HEK293 (cell line): ENCODE measurements at regions not wholly inside any gene's neighbourhood (a gene's known extent, or its start where the extent isn't known, plus 50 kb on each side); places are given as distances from the start of the nearest gene placed in this dataset.
A peak's percentile ranks its signal among the peaks of the same experiment; 100 is the strongest.

Source experiments
- CTCF ChIA-PET: fragments of 350-600 bp; formaldehyde crosslinking; extraction: SDS; loops from one replicate; lab custom pipeline; 2021; ENCODE audit warnings: antibody characterized with exemption; lab: Yijun Ruan, JAX
- POLR2A ChIA-PET: fragments of 300-600 bp; formaldehyde crosslinking; extraction: SDS; loops from one replicate; lab custom pipeline; 2020; ENCODE audit warnings: antibody characterized with exemption, inconsistent platforms; lab: Yijun Ruan, JAX
- H3K27ac ChIP-seq: fragments of 200-500 bp; sonication (Bioruptor generic); 2 replicates; pipeline ENCODE4 v1.5.1; 2014; ENCODE audit warnings: low read depth, low read length, control low read depth, inconsistent platforms; ENCODE audit errors: extremely low read depth
- H3K36me3 ChIP-seq, 2 experiments: fragments of 200-500 bp in 1 of 2; sonication (Bioruptor generic) in 1 of 2; 1 replicate in 1 of 2; 2 replicates in 1 of 2; pipeline ENCODE4 v1.5.1; 2014 to 2017; ENCODE audit warnings: inconsistent platforms in 2 of 2, low read length in 2 of 2; ENCODE audit not compliant: control insufficient read depth in 2 of 2, insufficient read depth in 1 of 2
- H3K4me1 ChIP-seq: fragments of 200-500 bp; sonication (Bioruptor generic); 2 replicates; pipeline ENCODE4 v1.5.1; 2014; ENCODE audit warnings: mild to moderate bottlenecking, low read length, inconsistent platforms; ENCODE audit not compliant: control insufficient read depth, insufficient read depth
- H3K4me3 ChIP-seq: 2 replicates; pipeline ENCODE4 v1.5.1; 2011; ENCODE audit warnings: low read depth, mild to moderate bottlenecking, control low read depth, low read length, moderate library complexity
- H3K9me3 ChIP-seq: fragments of 200-500 bp; sonication (Bioruptor generic); 2 replicates; pipeline ENCODE4 v1.5.1; 2014; ENCODE audit warnings: low read depth, low read length, inconsistent platforms; ENCODE audit not compliant: control insufficient read depth, insufficient read depth
- EGR2 ChIP-seq: fragments of 450-650 bp; formaldehyde crosslinking; IDR thresholded peaks from 2 replicates; pipeline ENCODE4 v1.5.1; 2016; ENCODE audit warnings: low read depth, missing biosample characterization, missing genetic modification characterization
- ELK4 ChIP-seq: IDR thresholded peaks from 2 replicates; pipeline ENCODE4 v1.6.1; 2011; ENCODE audit warnings: mild to moderate bottlenecking, low read depth, low read length, borderline replicate concordance
- GLI2 ChIP-seq: fragments of 450-650 bp; formaldehyde crosslinking; IDR thresholded peaks from 2 replicates; pipeline ENCODE4; 2017; ENCODE audit warnings: missing biosample characterization, missing genetic modification characterization, low read depth, borderline replicate concordance
- GLIS1 ChIP-seq: fragments of 450-650 bp; formaldehyde crosslinking; IDR thresholded peaks from 2 replicates; pipeline ENCODE4 v1.5.1; 2016; ENCODE audit warnings: missing biosample characterization, missing genetic modification characterization
- PATZ1 ChIP-seq: fragments of 450-650 bp; formaldehyde crosslinking; IDR thresholded peaks from 2 replicates; pipeline ENCODE4 v1.5.1; 2016; ENCODE audit warnings: missing biosample characterization, missing genetic modification characterization
- REPIN1 ChIP-seq: fragments of 450-650 bp; formaldehyde crosslinking; IDR thresholded peaks from 2 replicates; pipeline ENCODE4 v1.5.1; 2017; ENCODE audit warnings: missing biosample characterization, missing genetic modification characterization, low read depth
- SCRT1 ChIP-seq: fragments of 450-650 bp; formaldehyde crosslinking; IDR thresholded peaks from 2 replicates; pipeline ENCODE4 v1.5.1; 2016; ENCODE audit warnings: missing biosample characterization, missing genetic modification characterization, borderline replicate concordance
- ZBTB1 ChIP-seq: fragments of 450-650 bp; formaldehyde crosslinking; IDR thresholded peaks from 2 replicates; pipeline ENCODE4 v1.5.1; 2016; ENCODE audit warnings: missing biosample characterization, missing genetic modification characterization
- ZBTB48 ChIP-seq: fragments of 450-650 bp; formaldehyde crosslinking; IDR thresholded peaks from 2 replicates; pipeline ENCODE4 v1.5.1; 2016; ENCODE audit warnings: missing biosample characterization, missing genetic modification characterization
- ZBTB8A ChIP-seq: fragments of 450-650 bp; formaldehyde crosslinking; IDR thresholded peaks from 2 replicates; pipeline ENCODE4 v1.5.1; 2016; ENCODE audit warnings: missing biosample characterization, missing genetic modification characterization
- ZIC2 ChIP-seq: fragments of 450-650 bp; formaldehyde crosslinking; IDR thresholded peaks from 2 replicates; pipeline ENCODE4 v1.5.1; 2016; ENCODE audit warnings: missing biosample characterization, missing genetic modification characterization
- ZNF132 ChIP-seq: fragments of 450-650 bp; formaldehyde crosslinking; IDR thresholded peaks from 2 replicates; pipeline ENCODE4 v1.5.1; 2017; ENCODE audit warnings: missing biosample characterization, missing genetic modification characterization, borderline replicate concordance
- ZNF138 ChIP-seq: fragments of 450-650 bp; formaldehyde crosslinking; IDR thresholded peaks from 2 replicates; pipeline ENCODE4 v1.5.1; 2016; ENCODE audit warnings: missing biosample characterization, missing genetic modification characterization, borderline replicate concordance
- ZNF184 ChIP-seq: fragments of 450-650 bp; IDR thresholded peaks from 2 replicates; pipeline ENCODE4 v1.5.1; 2018; ENCODE audit warnings: missing biosample characterization, mild to moderate bottlenecking, missing genetic modification characterization
- ZNF214 ChIP-seq: fragments of 450-650 bp; formaldehyde crosslinking; IDR thresholded peaks from 2 replicates; pipeline ENCODE4 v1.5.1; 2017; ENCODE audit warnings: missing biosample characterization, mild to moderate bottlenecking, missing genetic modification characterization, borderline replicate concordance
- ZNF341 ChIP-seq: fragments of 450-650 bp; formaldehyde crosslinking; IDR thresholded peaks from 2 replicates; pipeline ENCODE4; 2016; ENCODE audit warnings: low read depth, missing biosample characterization, missing genetic modification characterization
- ZNF394 ChIP-seq: fragments of 450-650 bp; formaldehyde crosslinking; IDR thresholded peaks from 2 replicates; pipeline ENCODE4 v1.5.1; 2016; ENCODE audit warnings: missing biosample characterization, missing genetic modification characterization, mild to moderate bottlenecking, moderate library complexity, borderline replicate concordance
- ZNF404 ChIP-seq: fragments of 450-650 bp; formaldehyde crosslinking; IDR thresholded peaks from 2 replicates; pipeline ENCODE4 v1.5.1; 2017; ENCODE audit warnings: missing biosample characterization, missing genetic modification characterization
- ZNF677 ChIP-seq: fragments of 450-650 bp; IDR thresholded peaks from 2 replicates; pipeline ENCODE4 v1.5.0; 2018; ENCODE audit warnings: missing biosample characterization, mild to moderate bottlenecking, missing genetic modification characterization, moderate library complexity
- ZNF707 ChIP-seq: fragments of 450-650 bp; formaldehyde crosslinking; IDR thresholded peaks from 2 replicates; pipeline ENCODE4 v1.5.1; 2016; ENCODE audit warnings: missing biosample characterization, missing genetic modification characterization
- ZNF777 ChIP-seq: fragments of 450-650 bp; formaldehyde crosslinking; IDR thresholded peaks from 2 replicates; pipeline ENCODE4 v1.5.1; 2017; ENCODE audit warnings: missing biosample characterization, missing genetic modification characterization, borderline replicate concordance
- ZNF785 ChIP-seq: fragments of 450-650 bp; formaldehyde crosslinking; IDR thresholded peaks from 2 replicates; pipeline ENCODE4 v1.5.1; 2016; ENCODE audit warnings: missing biosample characterization, missing genetic modification characterization
- ZSCAN18 ChIP-seq: fragments of 450-650 bp; formaldehyde crosslinking; IDR thresholded peaks from 2 replicates; pipeline ENCODE4 v1.5.1; 2016; ENCODE audit warnings: missing biosample characterization, missing genetic modification characterization
- TF ChIP-seq, protein P1 (sequence below): fragments of 450-650 bp; formaldehyde crosslinking; IDR thresholded peaks from 2 replicates; pipeline ENCODE4 v1.5.1; 2016; ENCODE audit warnings: missing biosample characterization, missing genetic modification characterization

GRCh38 chr1:70509996-70510876 is 99.2 kb downstream of the CTH start (continued):
- TF ChIP-seq, protein P1, sequence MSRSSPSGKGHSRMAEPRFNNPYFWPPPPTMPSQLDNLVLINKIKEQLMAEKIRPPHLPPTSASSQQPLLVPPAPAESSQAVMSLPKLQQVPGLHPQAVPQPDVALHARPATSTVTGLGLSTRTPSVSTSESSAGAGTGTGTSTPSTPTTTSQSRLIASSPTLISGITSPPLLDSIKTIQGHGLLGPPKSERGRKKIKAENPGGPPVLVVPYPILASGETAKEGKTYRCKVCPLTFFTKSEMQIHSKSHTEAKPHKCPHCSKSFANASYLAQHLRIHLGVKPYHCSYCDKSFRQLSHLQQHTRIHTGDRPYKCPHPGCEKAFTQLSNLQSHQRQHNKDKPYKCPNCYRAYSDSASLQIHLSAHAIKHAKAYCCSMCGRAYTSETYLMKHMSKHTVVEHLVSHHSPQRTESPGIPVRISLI (tag by site-specific recombination), result peak; percentile 38; the same call in 1 of the 2 replicates
- TF ChIP-seq GLIS1 (tag by site-specific recombination), result no peak
- no peak for TF ChIP-seq ZNF138 (tag by site-specific recombination)
- no peak for TF ChIP-seq ZNF341 (tag by site-specific recombination)
- no peak for TF ChIP-seq ZIC2 (tag by site-specific recombination)

GRCh38 chr1:70517444-70517843 is 106.4 kb downstream of the CTH start:
- POLR2A ChIA-PET, result no interaction called here
- CTCF ChIA-PET, result no interaction called here

More at GRCh38 chr1:70517444-70517843, 106.4 kb downstream of the CTH start:
- no peaks in the 10 kb centered on the region for H3K36me3 ChIP-seq
- no peaks in the 10 kb centered on the region for H3K4me1 ChIP-seq
- no peaks in the 10 kb centered on the region for H3K9me3 ChIP-seq
- TF ChIP-seq ZBTB1 (no peak), PATZ1 (tag by site-specific recombination) (no peak), ZNF785 (tag by site-specific recombination) (no peak), ZNF677 (tag by site-specific recombination) (no peak), REPIN1 (no peak), ZNF707 (tag by site-specific recombination) (no peak), ZNF132 (tag by site-specific recombination) (no peak), EGR2 (tag by site-specific recombination) (no peak), ZSCAN18 (tag by site-specific recombination) (no peak), ZNF394 (tag by site-specific recombination) (no peak), SCRT1 (tag by site-specific recombination) (no peak), ZNF184 (no peak), GLI2 (tag by site-specific recombination) (no peak), ZNF777 (tag by site-specific recombination) (no peak), ZNF138 (tag by site-specific recombination) (no peak), ZNF214 (tag by site-specific recombination) (no peak), ZBTB48 (tag by site-specific recombination) (no peak), ELK4 (no peak), ZNF404 (no peak), ZBTB8A (no peak)
- H3K27ac ChIP-seq, result no peak overlapping the region
- no peak overlapping the region for H3K4me3 ChIP-seq
